Ecto neural progenitor cell (in vitro differentiated cells): ENCODE measurements at regions not wholly inside any gene's neighbourhood (a gene's known extent, or its start where the extent isn't known, plus 50 kb on each side); places are given as distances from the start of the nearest gene placed in this dataset.
"Not testable (repeated sequence)": the region's sequence is repeated elsewhere in the genome, so short reads cannot be mapped to it uniquely, and the experiment has no call there.

Experiments
- DNase-seq: peaks from one replicate; pipeline ENCODE4 v3.0.0-alpha.2; 2018; ENCODE audit warnings: low spot score

- DNase-seq: no peak
These were observed 71.6 kb downstream of the TFAP2A start for GRCh38 chr6:10343320-10343719.

- no peak for DNase-seq
These were observed 73.3 kb downstream of the TFAP2A start for GRCh38 chr6:10341605-10342004.

- no peak for DNase-seq
These were observed 76.7 kb downstream of the TFAP2A start for GRCh38 chr6:10338151-10338550.

- not testable (repeated sequence) for DNase-seq
These were observed 77.5 kb downstream of the TFAP2A start for GRCh38 chr6:10337376-10337775.

GRCh38 chr6:10332111-10332510 is 82.8 kb downstream of the TFAP2A start:
- no peak for DNase-seq

GRCh38 chr6:10331334-10331968 is 83.4 kb downstream of the TFAP2A start:
- no peak for DNase-seq

GRCh38 chr6:10330515-10330914 is 84.4 kb downstream of the TFAP2A start:
- no peak for DNase-seq

- no peak for DNase-seq
These were observed 91.9 kb downstream of the TFAP2A start for GRCh38 chr6:10323018-10323417.

GRCh38 chr6:10320291-10320690 is 94.6 kb downstream of the TFAP2A start:
- no peak for DNase-seq

GRCh38 chr6:10316373-10316721 is 98.5 kb downstream of the TFAP2A start:
- DNase-seq: peak; percentile 52

- DNase-seq: no peak
These were observed 99.1 kb downstream of the TFAP2A start for GRCh38 chr6:10315658-10316372.

- peak; percentile 70 for DNase-seq
These were observed 99.8 kb downstream of the TFAP2A start for GRCh38 chr6:10315034-10315433.

- DNase-seq: no peak
These were observed 100.5 kb downstream of the TFAP2A start for GRCh38 chr6:10314163-10314955.

- DNase-seq: no peak
These were observed 101.1 kb downstream of the TFAP2A start for GRCh38 chr6:10313799-10314162.

- no peak for DNase-seq
These were observed 102.4 kb downstream of the TFAP2A start for GRCh38 chr6:10312445-10312844.

GRCh38 chr6:10311546-10312405 is 103.1 kb downstream of the TFAP2A start:
- not testable (repeated sequence) for DNase-seq

- no peak for DNase-seq
These were observed 104.0 kb downstream of the TFAP2A start for GRCh38 chr6:10310826-10311225.

GRCh38 chr6:10310330-10310653 is 104.6 kb downstream of the TFAP2A start:
- no peak for DNase-seq

- DNase-seq: no peak
These were observed 105.2 kb downstream of the TFAP2A start for GRCh38 chr6:10309457-10310329.

GRCh38 chr6:10307476-10307875 is 107.4 kb downstream of the TFAP2A start:
- DNase-seq: no peak

GRCh38 chr6:10307028-10307427 is 107.8 kb downstream of the TFAP2A start:
- no peak for DNase-seq
